Gastroesophageal sphincter (tissue), 3 donors: ENCODE measurements at regions not wholly inside any gene's neighbourhood (a gene's known extent, or its start where the extent isn't known, plus 50 kb on each side); places are given as distances from the start of the nearest gene placed in this dataset.

Experiments
- CTCF ChIP-seq, 4 experiments: fragments of 200-600 bp in 2 of 4; fragments of 450-650 bp in 2 of 4; sonication (generic) in 1 of 4; IDR thresholded peaks; one replicate each; pipeline ENCODE4 v1.5.1; 2017 to 2019; ENCODE audit warnings: antibody characterized with exemption in 4 of 4, mild to moderate bottlenecking in 2 of 4, moderate library complexity in 2 of 4
- EP300 ChIP-seq: sonication (generic); formaldehyde crosslinking; IDR thresholded peaks from one replicate; pipeline ENCODE4 v1.6.1; 2017; ENCODE audit warnings: antibody characterized with exemption, mild to moderate bottlenecking
- POLR2AphosphoS5 ChIP-seq: sonication (generic); formaldehyde crosslinking; IDR thresholded peaks from one replicate; pipeline ENCODE4 v1.6.1; 2017; ENCODE audit warnings: antibody characterized with exemption

GRCh38 chr12:77344651-77345050, 279.3 kb upstream of the E2F7 start:
- no peak for TF ChIP-seq CTCF (IDR thresholded peaks at IDR 0.05)
- TF ChIP-seq POLR2AphosphoS5: no peak
- TF ChIP-seq EP300: no peak
